Thymus (tissue), 11 donors: ENCODE measurements at regions not wholly inside any gene's neighbourhood (a gene's known extent, or its start where the extent isn't known, plus 50 kb on each side); places are given as distances from the start of the nearest gene placed in this dataset.
A peak's percentile ranks its signal among the peaks of the same experiment; 100 is the strongest.

ENCODE experiments used
- DNase-seq, 9 donors: peaks; one replicate each; pipeline ENCODE4 v3.0.0-alpha.2; 2013; ENCODE audit warnings: low spot score in 9 of 9, low read depth in 6 of 9, missing footprints in 1 of 9
- H3K27ac ChIP-seq, 2 donors: one replicate each; pipeline ENCODE4 v1.5.1; 2013; ENCODE audit warnings: control low read depth in 1 of 2, low read depth in 1 of 2, low read length in 1 of 2, mild to moderate bottlenecking in 1 of 2, moderate library complexity in 1 of 2
- H3K27me3 ChIP-seq, 2 donors: one replicate each; pipeline ENCODE4 v1.5.1; 2013; ENCODE audit warnings: low read length in 1 of 2; ENCODE audit not compliant: control insufficient read depth in 2 of 2, insufficient read depth in 1 of 2
- H3K36me3 ChIP-seq, 2 donors: one replicate each; pipeline ENCODE4 v1.5.1; 2013; ENCODE audit warnings: low read length in 1 of 2, mild to moderate bottlenecking in 1 of 2, moderate library complexity in 1 of 2; ENCODE audit not compliant: control insufficient read depth in 2 of 2, insufficient read depth in 2 of 2
- H3K4me1 ChIP-seq, 2 donors: one replicate each; pipeline ENCODE4 v1.5.1; 2013; ENCODE audit warnings: low read length in 2 of 2; ENCODE audit not compliant: control insufficient read depth in 2 of 2, insufficient read depth in 2 of 2
- H3K4me3 ChIP-seq, 2 donors: one replicate each; pipeline ENCODE4 v1.5.1; 2013; ENCODE audit warnings: low read length in 2 of 2, control low read depth in 1 of 2, mild to moderate bottlenecking in 1 of 2
- H3K9me3 ChIP-seq, 2 donors: one replicate each; pipeline ENCODE4 v1.5.1; 2013; ENCODE audit warnings: low read length in 1 of 2, mild to moderate bottlenecking in 1 of 2; ENCODE audit not compliant: control insufficient read depth in 2 of 2, insufficient read depth in 1 of 2
- WGBS: extraction: QIAGEN DNeasy Blood & Tissue Kit; methylation state at CpG from one replicate; pipeline ENCODE4 v1.1.7; 2013; 5-methylcytosine and 5-hydroxymethylcytosine counted together
- donor health status: healthy.

GRCh38 chr11:135075740-135076139 lies 663.7 kb upstream of the B3GAT1 start:
- peak in 1 of 9 donors; percentile 11 for DNase-seq
- Histone ChIP-seq H3K4me1 (no peaks in the 10 kb centered on the region), H3K36me3 (no peaks in the 10 kb centered on the region), H3K9me3 (peaks cover 0 to 26% of the 10 kb centered on the region in 2 donors), H3K27me3 (no peaks in the 10 kb centered on the region), H3K27ac (no peak overlapping the region), H3K4me3 (no peak overlapping the region)
- 63% methylated on average over 20 of the region's 20 CpGs for WGBS

GRCh38 chr11:135074397-135074998 lies 662.5 kb upstream of the B3GAT1 start:
- Histone ChIP-seq H3K27ac (no peak overlapping the region), H3K27me3 (no peaks in the 10 kb centered on the region), H3K36me3 (no peaks in the 10 kb centered on the region), H3K9me3 (peaks cover 0 to 29% of the 10 kb centered on the region in 2 donors), H3K4me1 (no peaks in the 10 kb centered on the region), H3K4me3 (no peak overlapping the region)
- 92% methylated on average over 5 of the region's 5 CpGs for WGBS
- DNase-seq, result no peak

- no peak overlapping the region for H3K27ac ChIP-seq
- peaks cover 0 to 29% of the 10 kb centered on the region in 2 donors for H3K9me3 ChIP-seq
- H3K4me3 ChIP-seq, result no peak overlapping the region
- DNase-seq, result no peak
- WGBS, result 95% methylated on average over 5 of the region's 5 CpGs
- H3K4me1 ChIP-seq, result no peaks in the 10 kb centered on the region
- no peaks in the 10 kb centered on the region for H3K27me3 ChIP-seq
- H3K36me3 ChIP-seq, result no peaks in the 10 kb centered on the region
Observed at GRCh38 chr11:135073870-135074269, 661.8 kb upstream of the B3GAT1 start.

GRCh38 chr11:135073381-135073780 lies 661.3 kb upstream of the B3GAT1 start:
- H3K9me3 ChIP-seq, result peaks cover 0 to 29% of the 10 kb centered on the region in 2 donors
- no peak for DNase-seq
- H3K4me3 ChIP-seq, result no peak overlapping the region
- H3K27ac ChIP-seq, result no peak overlapping the region
- no peaks in the 10 kb centered on the region for H3K27me3 ChIP-seq
- H3K36me3 ChIP-seq, result no peaks in the 10 kb centered on the region
- 83% methylated on average over 7 of the region's 7 CpGs for WGBS
- H3K4me1 ChIP-seq, result no peaks in the 10 kb centered on the region

GRCh38 chr11:135069890-135070289 lies 657.8 kb upstream of the B3GAT1 start:
- Histone ChIP-seq H3K27me3 (no peaks in the 10 kb centered on the region), H3K9me3 (peaks cover 0 to 25% of the 10 kb centered on the region in 2 donors), H3K36me3 (no peaks in the 10 kb centered on the region), H3K27ac (no peak overlapping the region), H3K4me1 (no peaks in the 10 kb centered on the region), H3K4me3 (no peak overlapping the region)
- WGBS, result 79% methylated on average over 4 of the region's 4 CpGs
- no peak for DNase-seq

- DNase-seq, result no peak
- H3K27ac ChIP-seq, result no peak overlapping the region
- H3K4me1 ChIP-seq, result no peaks in the 10 kb centered on the region
- peaks cover 0 to 24% of the 10 kb centered on the region in 2 donors for H3K9me3 ChIP-seq
- H3K4me3 ChIP-seq, result no peak overlapping the region
- 92% methylated on average over 11 of the region's 11 CpGs for WGBS
- no peaks in the 10 kb centered on the region for H3K27me3 ChIP-seq
- no peaks in the 10 kb centered on the region for H3K36me3 ChIP-seq
Observed at GRCh38 chr11:135069063-135069462, 657.0 kb upstream of the B3GAT1 start.

GRCh38 chr11:135062994-135063393 lies 651.0 kb upstream of the B3GAT1 start:
- Histone ChIP-seq H3K9me3 (no peaks in the 10 kb centered on the region), H3K27ac (no peak overlapping the region), H3K4me3 (no peak overlapping the region), H3K27me3 (no peaks in the 10 kb centered on the region), H3K4me1 (no peaks in the 10 kb centered on the region), H3K36me3 (no peaks in the 10 kb centered on the region)
- no peak for DNase-seq
- WGBS, result 82% methylated on average over 5 of the region's 5 CpGs

- no peak overlapping the region for H3K4me3 ChIP-seq
- no peak for DNase-seq
- H3K4me1 ChIP-seq, result no peaks in the 10 kb centered on the region
- H3K36me3 ChIP-seq, result no peaks in the 10 kb centered on the region
- no peaks in the 10 kb centered on the region for H3K27me3 ChIP-seq
- no peaks in the 10 kb centered on the region for H3K9me3 ChIP-seq
- no peak overlapping the region for H3K27ac ChIP-seq
- WGBS, result 85% methylated on average over 2 of the region's 2 CpGs
Observed at GRCh38 chr11:135061166-135061565, 649.1 kb upstream of the B3GAT1 start.

GRCh38 chr11:135046986-135047385 lies 634.9 kb upstream of the B3GAT1 start:
- peaks cover 0 to 1% of the 10 kb centered on the region in 2 donors for H3K9me3 ChIP-seq
- H3K4me3 ChIP-seq, result no peak overlapping the region
- WGBS, result 81% methylated on average over 11 of the region's 13 CpGs
- no peaks in the 10 kb centered on the region for H3K4me1 ChIP-seq
- H3K36me3 ChIP-seq, result no peaks in the 10 kb centered on the region
- H3K27me3 ChIP-seq, result no peaks in the 10 kb centered on the region
- DNase-seq, result no peak
- no peak overlapping the region for H3K27ac ChIP-seq
